Calu3 (cell line): ENCODE measurements at regions not wholly inside any gene's neighbourhood (a gene's known extent, or its start where the extent isn't known, plus 50 kb on each side); places are given as distances from the start of the nearest gene placed in this dataset.

ENCODE experiments used
- BruUV-seq: library from RNA; stranded (reverse); fragments of 400-500 nt; replicated peaks from 2 replicates; lab custom pipeline; 2021; lab: Mats Ljungman, UMichigan
- CTCF ChIA-PET: fragments of 300-600 bp; sonication (Branson Sonifier 250); formaldehyde crosslinking; loops from one replicate; lab custom pipeline; 2022; ENCODE audit warnings: antibody characterized with exemption; lab: Charles Lee
- DNase-seq: peaks from one replicate; pipeline ENCODE4 v3.0.0; 2022
- H3K27ac Mint-ChIP-seq: one replicate; pipeline ENCODE4 v1.8.0; 2022; ENCODE audit warnings: mixed read lengths; ENCODE audit not compliant: unreplicated experiment
- H3K27me3 Mint-ChIP-seq: one replicate; pipeline ENCODE4 v1.8.0; 2022; ENCODE audit warnings: mixed read lengths; ENCODE audit not compliant: unreplicated experiment
- H3K36me3 Mint-ChIP-seq: one replicate; pipeline ENCODE4 v1.8.0; 2022; ENCODE audit warnings: mild to moderate bottlenecking, moderate library complexity, mixed read lengths; ENCODE audit not compliant: insufficient read depth, unreplicated experiment
- H3K4me1 Mint-ChIP-seq: one replicate; pipeline ENCODE4 v1.8.0; 2022; ENCODE audit warnings: mild to moderate bottlenecking, low read depth, mixed read lengths; ENCODE audit not compliant: unreplicated experiment
- H3K4me3 Mint-ChIP-seq: one replicate; pipeline ENCODE4 v1.8.0; 2022; ENCODE audit warnings: mild to moderate bottlenecking, low read depth, moderate library complexity, mixed read lengths; ENCODE audit not compliant: unreplicated experiment
- H3K9me3 Mint-ChIP-seq: one replicate; pipeline ENCODE4 v1.8.0; 2022; ENCODE audit warnings: low read depth, mixed read lengths; ENCODE audit not compliant: unreplicated experiment
- CTCF ChIP-seq: fragments of 200-600 bp; IDR thresholded peaks from one replicate; pipeline ENCODE4 v1.8.0; 2022; ENCODE audit warnings: antibody characterized with exemption; ENCODE audit not compliant: unreplicated experiment
- intact Hi-C: fragments of 100-400 bp; cut with micrococcal nuclease; formaldehyde crosslinking; loops from one replicate; pipeline ENCODE4 v1.10.0; 2022; ENCODE audit not compliant: unreplicated experiment

DNA sequence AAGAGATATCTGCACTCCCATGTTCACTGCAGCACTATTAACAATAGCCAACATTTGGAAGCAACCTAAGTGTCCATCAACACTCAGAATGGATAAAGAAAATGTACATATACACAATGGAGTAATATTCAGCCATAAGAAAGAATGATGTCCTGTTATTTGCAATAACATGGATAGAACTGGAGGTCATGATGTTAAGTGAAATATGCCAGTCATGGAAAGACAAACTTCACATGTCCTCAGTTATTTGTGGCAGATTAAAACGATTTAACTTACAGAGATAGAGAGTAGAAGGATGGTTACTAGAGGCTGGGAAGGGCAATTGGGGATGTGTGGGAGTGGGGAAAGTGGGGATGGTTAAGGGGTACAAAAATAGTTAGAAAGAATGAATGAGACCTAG lies 110.3 kb upstream of the PCSK5 start:
- H3K27ac Mint-ChIP-seq: no peak overlapping the region
- no peaks in the 10 kb centered on the region for H3K36me3 Mint-ChIP-seq
- DNase-seq: no peak
- TF ChIP-seq CTCF: no peak
- intact Hi-C loops: no loop called here
- H3K27me3 Mint-ChIP-seq: no peaks in the 10 kb centered on the region
- H3K4me1 Mint-ChIP-seq: no peaks in the 10 kb centered on the region
- CTCF ChIA-PET: interaction anchor here (0.6 kb wide), 2 partner anchors 152 to 1405 kb away, joined by 3 read pairs; no protein-coding TSS in a partner anchor
- no peak overlapping the region for H3K4me3 Mint-ChIP-seq
- no peaks in the 10 kb centered on the region for H3K9me3 Mint-ChIP-seq
- BruUV-seq: no TSS peak

DNA sequence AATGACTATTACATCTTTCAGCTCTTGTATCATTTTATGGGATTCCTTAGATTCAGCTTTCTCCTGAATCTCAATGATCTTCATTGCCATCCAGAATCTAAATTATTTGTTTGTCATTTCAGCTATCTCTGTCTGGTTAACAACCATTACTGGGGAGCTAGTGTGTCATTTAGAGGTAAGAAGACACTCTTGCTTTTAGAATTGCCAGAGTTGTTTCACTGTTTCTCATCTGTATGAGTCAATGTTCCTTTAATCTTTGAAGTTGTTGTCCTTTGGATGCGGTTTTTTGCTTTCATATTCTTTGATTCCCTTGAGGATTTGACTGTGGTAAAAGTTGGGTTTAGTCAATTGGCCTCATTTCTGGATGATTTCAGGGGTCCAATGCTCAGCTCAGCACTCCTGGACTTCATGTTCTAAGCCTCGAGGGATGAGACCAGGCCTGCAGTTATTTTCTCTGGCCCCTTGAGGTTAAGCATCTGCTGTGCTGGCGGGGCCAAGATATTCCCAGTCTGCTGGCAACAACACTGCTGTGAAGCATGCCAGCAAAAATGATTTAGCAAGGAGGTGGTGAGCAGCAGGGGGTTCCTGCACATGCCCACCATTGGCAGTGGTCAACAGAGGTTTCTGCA lies 102.4 kb upstream of the PCSK5 start:
- Mint-ChIP-seq H3K36me3 (no peaks in the 10 kb centered on the region), H3K9me3 (peaks cover 2% of the 10 kb centered on the region), H3K4me3 (no peak overlapping the region), H3K27ac (no peak overlapping the region), H3K27me3 (no peaks in the 10 kb centered on the region), H3K4me1 (no peaks in the 10 kb centered on the region)
- BruUV-seq: no TSS peak
- intact Hi-C loops: no loop called here
- CTCF ChIA-PET: interaction anchor here (0.7 kb wide), 2 partner anchors 651 to 938 kb away, joined by 3 to 5 read pairs; no protein-coding TSS in a partner anchor
- TF ChIP-seq CTCF: no peak
- no peak for DNase-seq

DNA sequence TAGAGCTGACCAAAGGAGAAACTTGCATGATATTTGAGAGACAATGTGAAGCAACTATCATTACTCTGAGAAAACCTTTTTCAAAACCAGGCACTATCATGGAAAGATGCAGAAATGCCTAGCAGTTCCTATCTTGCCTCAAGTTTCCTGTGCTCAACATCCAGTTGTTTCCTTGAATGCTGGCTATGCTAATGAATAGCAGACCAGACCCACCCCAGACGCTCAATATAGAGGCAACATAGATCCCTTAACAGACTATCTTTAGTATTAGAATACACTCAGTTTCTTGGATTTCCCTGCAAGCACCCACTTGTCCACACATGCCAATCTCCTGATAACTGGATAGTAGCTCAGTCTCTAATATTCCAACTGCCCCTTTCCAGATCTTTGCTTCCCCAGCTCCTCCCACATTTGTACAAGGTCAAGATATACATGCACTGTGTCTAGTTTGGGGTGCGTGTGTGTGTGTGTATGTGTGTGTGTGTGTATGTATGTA lies 93.3 kb upstream of the PCSK5 start:
- DNase-seq: no peak
- peaks cover 16% of the 10 kb centered on the region for H3K27me3 Mint-ChIP-seq
- H3K9me3 Mint-ChIP-seq: peaks cover 7% of the 10 kb centered on the region
- intact Hi-C loops: loop anchor here (10.0 kb wide), 1 partner anchor 102 kb away; no protein-coding TSS in a partner anchor
- H3K27ac Mint-ChIP-seq: no peak overlapping the region
- no peaks in the 10 kb centered on the region for H3K4me1 Mint-ChIP-seq
- CTCF ChIA-PET: no interaction called here
- no TSS peak for BruUV-seq
- H3K36me3 Mint-ChIP-seq: no peaks in the 10 kb centered on the region
- TF ChIP-seq CTCF: no peak
- no peak overlapping the region for H3K4me3 Mint-ChIP-seq

GRCh38 chr9:75798505-75798904 lies 92.0 kb upstream of the PCSK5 start:
- H3K27ac Mint-ChIP-seq: no peak overlapping the region
- H3K4me3 Mint-ChIP-seq: no peak overlapping the region
- DNase-seq: no peak
- CTCF ChIA-PET: no interaction called here
- H3K36me3 Mint-ChIP-seq: no peaks in the 10 kb centered on the region
- intact Hi-C loops: loop anchor here (10.0 kb wide), 1 partner anchor 104 kb away; no protein-coding TSS in a partner anchor
- no TSS peak for BruUV-seq
- peaks cover 16% of the 10 kb centered on the region for H3K27me3 Mint-ChIP-seq
- H3K4me1 Mint-ChIP-seq: no peaks in the 10 kb centered on the region
- TF ChIP-seq CTCF: no peak
- peaks cover 5% of the 10 kb centered on the region for H3K9me3 Mint-ChIP-seq
